Liver (tissue), 2 donors: ENCODE measurements at regions not wholly inside any gene's neighbourhood (a gene's known extent, or its start where the extent isn't known, plus 50 kb on each side); places are given as distances from the start of the nearest gene placed in this dataset.

Experiments used
- YY1 ChIP-seq: IDR thresholded peaks from 2 replicates; pipeline ENCODE4 v1.6.1; 2016; ENCODE audit warnings: antibody characterized with exemption, mild to moderate bottlenecking
- TF ChIP-seq, protein P1 (sequence below): fragments of 150-350 bp; IDR thresholded peaks from 2 replicates; pipeline ENCODE4 v1.5.1; 2017; ENCODE audit warnings: improper control_type of control experiment, low read depth, low read length; ENCODE audit not compliant: missing input control
- donor health status: healthy.

DNA sequence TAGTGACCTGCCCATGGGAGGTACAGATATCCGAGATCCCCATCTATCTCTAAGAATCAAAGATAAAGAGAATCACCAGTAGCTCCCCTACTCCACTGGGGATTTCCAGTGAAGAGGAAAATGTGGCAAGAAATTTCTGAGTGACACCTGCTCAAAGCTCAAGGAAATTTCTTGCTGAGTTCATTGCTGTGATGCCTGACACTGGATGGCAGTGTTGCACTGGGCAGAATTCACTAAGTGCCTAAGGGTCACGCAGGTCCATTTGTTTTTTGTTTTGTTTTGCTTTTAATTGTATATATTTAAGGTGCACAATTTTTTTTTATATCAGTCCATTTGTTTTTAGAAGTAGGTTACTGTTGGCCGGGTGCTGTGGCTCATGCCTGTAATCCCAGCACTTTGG, 109.5 kb upstream of the KCNAB1 start:
- no peak for TF ChIP-seq YY1
- TF ChIP-seq, protein P1, sequence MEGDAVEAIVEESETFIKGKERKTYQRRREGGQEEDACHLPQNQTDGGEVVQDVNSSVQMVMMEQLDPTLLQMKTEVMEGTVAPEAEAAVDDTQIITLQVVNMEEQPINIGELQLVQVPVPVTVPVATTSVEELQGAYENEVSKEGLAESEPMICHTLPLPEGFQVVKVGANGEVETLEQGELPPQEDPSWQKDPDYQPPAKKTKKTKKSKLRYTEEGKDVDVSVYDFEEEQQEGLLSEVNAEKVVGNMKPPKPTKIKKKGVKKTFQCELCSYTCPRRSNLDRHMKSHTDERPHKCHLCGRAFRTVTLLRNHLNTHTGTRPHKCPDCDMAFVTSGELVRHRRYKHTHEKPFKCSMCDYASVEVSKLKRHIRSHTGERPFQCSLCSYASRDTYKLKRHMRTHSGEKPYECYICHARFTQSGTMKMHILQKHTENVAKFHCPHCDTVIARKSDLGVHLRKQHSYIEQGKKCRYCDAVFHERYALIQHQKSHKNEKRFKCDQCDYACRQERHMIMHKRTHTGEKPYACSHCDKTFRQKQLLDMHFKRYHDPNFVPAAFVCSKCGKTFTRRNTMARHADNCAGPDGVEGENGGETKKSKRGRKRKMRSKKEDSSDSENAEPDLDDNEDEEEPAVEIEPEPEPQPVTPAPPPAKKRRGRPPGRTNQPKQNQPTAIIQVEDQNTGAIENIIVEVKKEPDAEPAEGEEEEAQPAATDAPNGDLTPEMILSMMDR = peak; percentile 37
